Kidney (tissue), 13 donors: ENCODE measurements at regions not wholly inside any gene's neighbourhood (a gene's known extent, or its start where the extent isn't known, plus 50 kb on each side); places are given as distances from the start of the nearest gene placed in this dataset.

Experiments used
- DNase-seq, 5 donors: peaks; one replicate each; pipeline ENCODE4 v3.0.0-alpha.2; 2013 to 2020
- FAIRE-seq: peaks from 2 replicates; lab custom pipeline; 2012; peaks lifted over from hg19 to GRCh38; lab: Jason Lieb, UNC
- H3K27ac ChIP-seq, 2 donors: one replicate each; pipeline ENCODE4 v1.7.0; 2013; ENCODE audit warnings: low read depth in 2 of 2, low read length in 2 of 2, inconsistent platforms in 1 of 2
- H3K27me3 ChIP-seq: one replicate; pipeline ENCODE4 v1.7.1; 2013; ENCODE audit warnings: low read length, inconsistent platforms; ENCODE audit not compliant: control insufficient read depth, insufficient read depth
- H3K36me3 ChIP-seq, 3 donors: one replicate each; pipeline versions ENCODE4 v1.7.0 to v1.7.1; 2013; ENCODE audit warnings: low read length in 3 of 3, control low read depth in 1 of 3, inconsistent platforms in 1 of 3; ENCODE audit not compliant: insufficient read depth in 3 of 3, control insufficient read depth in 2 of 3
- H3K4me1 ChIP-seq, 3 donors: one replicate each; pipeline versions ENCODE4 v1.7.0 to v1.7.1; 2013; ENCODE audit warnings: low read length in 3 of 3, inconsistent platforms in 1 of 3, low read depth in 1 of 3; ENCODE audit not compliant: control insufficient read depth in 2 of 3, insufficient read depth in 2 of 3
- H3K4me3 ChIP-seq, 3 donors: one replicate each; pipeline versions ENCODE4 v1.7.0 to v1.8.1; 2013; ENCODE audit warnings: low read length in 3 of 3, control low read depth in 1 of 3, inconsistent platforms in 1 of 3
- H3K9ac ChIP-seq, 3 donors: one replicate each; pipeline versions ENCODE4 v1.7.0 to v1.7.1; 2013; ENCODE audit warnings: low read length in 3 of 3, control low read depth in 1 of 3, inconsistent platforms in 1 of 3
- H3K9me3 ChIP-seq, 3 donors: one replicate each; pipeline versions ENCODE4 v1.7.0 to v1.7.1; 2013; ENCODE audit warnings: low read length in 3 of 3, control low read depth in 1 of 3, inconsistent platforms in 1 of 3; ENCODE audit not compliant: control insufficient read depth in 2 of 3, insufficient read depth in 1 of 3
- CTCF ChIP-seq: IDR thresholded peaks from 3 replicates; pipeline ENCODE4 v1.5.1; 2012; ENCODE audit warnings: mild to moderate bottlenecking, moderate library complexity, borderline replicate concordance; ENCODE audit not compliant: insufficient read depth; ENCODE audit errors: extremely low read depth
- intact Hi-C: fragments of 100-400 bp; cut with DNase I; formaldehyde crosslinking; loops from one replicate; pipeline ENCODE4 v1.11.1; 2022
- donor health status: control.
- donor health status: control.
- donor health status: control.
- donor health status: control.
- donor health status: control.
- donor health status: DM: yes; HTN: yes; CAD: no.
- donor health status: Normal renal cell carcinoma (clear cell type).

- no peaks in the 10 kb centered on the region for H3K36me3 ChIP-seq
- FAIRE-seq, result no peak
- H3K4me3 ChIP-seq, result no peak overlapping the region
- H3K4me1 ChIP-seq, result no peaks in the 10 kb centered on the region
- no peaks in the 10 kb centered on the region for H3K27me3 ChIP-seq
- intact Hi-C loops, result no loop called here
- no peak for DNase-seq
- H3K27ac ChIP-seq, result no peak overlapping the region
- no peaks in the 10 kb centered on the region for H3K9me3 ChIP-seq
- no peak for TF ChIP-seq CTCF
- no peak overlapping the region for H3K9ac ChIP-seq
Observed at GRCh38 chr4:24202579-24202978, 312.7 kb upstream of the PPARGC1A start.

GRCh38 chr4:24197955-24198354, 308.1 kb upstream of the PPARGC1A start:
- intact Hi-C loops, result no loop called here
- Histone ChIP-seq H3K36me3 (no peaks in the 10 kb centered on the region), H3K4me3 (no peak overlapping the region), H3K9ac (no peak overlapping the region), H3K9me3 (no peaks in the 10 kb centered on the region), H3K27me3 (no peaks in the 10 kb centered on the region), H3K4me1 (no peaks in the 10 kb centered on the region), H3K27ac (no peak overlapping the region)
- no peak for DNase-seq
- no peak for FAIRE-seq
- no peak for TF ChIP-seq CTCF

- no peak for FAIRE-seq
- no peak overlapping the region for H3K27ac ChIP-seq
Observed at GRCh38 chr4:24196785-24197184, 306.9 kb upstream of the PPARGC1A start.

More at GRCh38 chr4:24196785-24197184, 306.9 kb upstream of the PPARGC1A start:
- DNase-seq, result no peak
- H3K9me3 ChIP-seq, result no peaks in the 10 kb centered on the region
- intact Hi-C loops, result no loop called here
- TF ChIP-seq CTCF, result no peak
- no peaks in the 10 kb centered on the region for H3K36me3 ChIP-seq
- H3K9ac ChIP-seq, result no peak overlapping the region
- H3K27me3 ChIP-seq, result no peaks in the 10 kb centered on the region
- no peak overlapping the region for H3K4me3 ChIP-seq
- peaks cover 0 to 3% (median 0%) of the 10 kb centered on the region in 3 donors for H3K4me1 ChIP-seq
